ENCODE measurements at regions not wholly inside any gene's neighbourhood (a gene's known extent, or its start where the extent isn't known, plus 50 kb on each side); places are given as distances from the start of the nearest gene placed in this dataset.

GRCh38 chr9:109945573-109945972, 165.6 kb downstream of the PALM2AKAP2 start:
- TF ChIP-seq, protein P1, sequence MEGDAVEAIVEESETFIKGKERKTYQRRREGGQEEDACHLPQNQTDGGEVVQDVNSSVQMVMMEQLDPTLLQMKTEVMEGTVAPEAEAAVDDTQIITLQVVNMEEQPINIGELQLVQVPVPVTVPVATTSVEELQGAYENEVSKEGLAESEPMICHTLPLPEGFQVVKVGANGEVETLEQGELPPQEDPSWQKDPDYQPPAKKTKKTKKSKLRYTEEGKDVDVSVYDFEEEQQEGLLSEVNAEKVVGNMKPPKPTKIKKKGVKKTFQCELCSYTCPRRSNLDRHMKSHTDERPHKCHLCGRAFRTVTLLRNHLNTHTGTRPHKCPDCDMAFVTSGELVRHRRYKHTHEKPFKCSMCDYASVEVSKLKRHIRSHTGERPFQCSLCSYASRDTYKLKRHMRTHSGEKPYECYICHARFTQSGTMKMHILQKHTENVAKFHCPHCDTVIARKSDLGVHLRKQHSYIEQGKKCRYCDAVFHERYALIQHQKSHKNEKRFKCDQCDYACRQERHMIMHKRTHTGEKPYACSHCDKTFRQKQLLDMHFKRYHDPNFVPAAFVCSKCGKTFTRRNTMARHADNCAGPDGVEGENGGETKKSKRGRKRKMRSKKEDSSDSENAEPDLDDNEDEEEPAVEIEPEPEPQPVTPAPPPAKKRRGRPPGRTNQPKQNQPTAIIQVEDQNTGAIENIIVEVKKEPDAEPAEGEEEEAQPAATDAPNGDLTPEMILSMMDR (IDR thresholded peaks at IDR 0.05; ENCODE audit: borderline replicate concordance, extremely low read depth, low read length, poor library complexity, severe bottlenecking): no peak
- no peak for TF ChIP-seq EZH2 (IDR thresholded peaks at IDR 0.05; ENCODE audit: borderline replicate concordance, low read depth, low read length, severe bottlenecking)

Data from DND-41 (cell line).